B cell (primary cell): ENCODE measurements at regions not wholly inside any gene's neighbourhood (a gene's known extent, or its start where the extent isn't known, plus 50 kb on each side); places are given as distances from the start of the nearest gene placed in this dataset.

Experiments used
- ATAC-seq: fragments of 200-7000 bp; cut with Tn5 transposase; one replicate; pipeline ENCODE4 v1.10.0; 2021; ENCODE audit warnings: low read depth, mild to moderate bottlenecking, moderate number of reproducible peaks, moderate library complexity
- CTCF ChIA-PET: fragments of 350-600 bp; sonication (Branson Sonifier 250); formaldehyde crosslinking; loops from one replicate; lab custom pipeline; 2021; ENCODE audit warnings: antibody characterized with exemption, inconsistent platforms; lab: Charles Lee
- POLR2A ChIA-PET: fragments of 350-600 bp; sonication (Branson Sonifier 250); formaldehyde crosslinking; loops from one replicate; lab custom pipeline; 2021; ENCODE audit warnings: antibody characterized with exemption; lab: Charles Lee
- DNase-seq: peaks from one replicate; pipeline ENCODE4 v3.0.0; 2013
- H2AFZ ChIP-seq: 2 replicates; pipeline ENCODE4 v1.6.1; 2012; ENCODE audit warnings: mild to moderate bottlenecking, low read depth, low read length; ENCODE audit not compliant: insufficient read depth, poor library complexity, severe bottlenecking
- H3K27ac ChIP-seq, 2 donors: 1 replicate in 1 of 2; 2 replicates in 1 of 2; pipeline ENCODE4 v1.5.1; 2012 to 2013; ENCODE audit warnings: low read length in 2 of 2, mild to moderate bottlenecking in 2 of 2, moderate library complexity in 1 of 2
- H3K27me3 ChIP-seq, 4 experiments: fragments of 200-600 bp in 1 of 4; sonication (generic) in 1 of 4; replicated peaks in 1 of 4; 1 replicate in 2 of 4; 2 replicates in 2 of 4; pipeline versions ENCODE4 v1.6.1 to v1.7.0; 2013 to 2016; ENCODE audit warnings: low read length in 3 of 4, mild to moderate bottlenecking in 2 of 4, mixed read lengths in 1 of 4, moderate library complexity in 1 of 4; ENCODE audit not compliant: insufficient read depth in 4 of 4, control insufficient read depth in 3 of 4; ENCODE audit errors: control extremely low read depth in 1 of 4
- H3K36me3 ChIP-seq, 2 experiments: replicated peaks in 1 of 2; 1 replicate in 1 of 2; 2 replicates in 1 of 2; pipeline versions ENCODE4 v1.6.1 to v1.7.1; 2013; ENCODE audit warnings: low read length in 1 of 2; ENCODE audit not compliant: insufficient read depth in 2 of 2, control insufficient read depth in 1 of 2; ENCODE audit errors: control extremely low read depth in 1 of 2, extremely low read depth in 1 of 2
- H3K4me1 ChIP-seq, 2 donors: fragments of 200-600 bp in 1 of 2; sonication (generic) in 1 of 2; 1 replicate in 1 of 2; 2 replicates in 1 of 2; pipeline versions ENCODE4 v1.5.1 to v1.6.1; 2013 to 2017; ENCODE audit warnings: low read length in 2 of 2; ENCODE audit not compliant: control insufficient read depth in 2 of 2, insufficient read depth in 2 of 2
- H3K4me2 ChIP-seq: replicated peaks from 2 replicates; pipeline ENCODE3; 2012; ENCODE audit warnings: mild to moderate bottlenecking, low read depth, low read length; ENCODE audit not compliant: poor library complexity, severe bottlenecking
- H3K4me3 ChIP-seq, 5 experiments: fragments of 200-600 bp in 1 of 5; sonication (generic) in 1 of 5; 1 replicate in 3 of 5; 2 replicates in 2 of 5; pipeline versions ENCODE4 v1.5.1 to v1.7.0; 2011 to 2016; ENCODE audit warnings: low read length in 4 of 5, mild to moderate bottlenecking in 4 of 5, low read depth in 2 of 5, control low read depth in 1 of 5, moderate library complexity in 1 of 5; ENCODE audit not compliant: insufficient read depth in 1 of 5; ENCODE audit errors: control extremely low read depth in 1 of 5, extremely low read depth in 1 of 5
- H3K79me2 ChIP-seq: fragments of 200-600 bp; sonication (generic); one replicate; pipeline ENCODE4 v1.6.0; 2016; ENCODE audit warnings: low read length; ENCODE audit not compliant: control insufficient read depth, insufficient read depth
- H3K9ac ChIP-seq: fragments of 200-600 bp; sonication (generic); 2 replicates; pipeline ENCODE4 v1.6.1; 2017; ENCODE audit warnings: mild to moderate bottlenecking, low read length, moderate library complexity
- H3K9me3 ChIP-seq, 3 donors: one replicate each; pipeline versions ENCODE4 v1.6.1 to v1.7.1; 2013; ENCODE audit warnings: low read length in 2 of 3; ENCODE audit not compliant: control insufficient read depth in 2 of 3, insufficient read depth in 1 of 3; ENCODE audit errors: control extremely low read depth in 1 of 3
- H4K20me1 ChIP-seq: 2 replicates; pipeline ENCODE4 v1.6.0; 2012; ENCODE audit warnings: mild to moderate bottlenecking, low read length; ENCODE audit not compliant: insufficient read depth, control insufficient read depth, poor library complexity, severe bottlenecking
- H3K27ac Mint-ChIP-seq: one replicate; pipeline ENCODE4 v1.8.0; 2021; ENCODE audit warnings: mixed read lengths
- H3K27me3 Mint-ChIP-seq: one replicate; pipeline ENCODE4 v1.8.0; 2021; ENCODE audit warnings: mixed read lengths
- H3K4me1 Mint-ChIP-seq: one replicate; pipeline ENCODE4 v1.8.0; 2021; ENCODE audit warnings: mixed read lengths
- H3K4me3 Mint-ChIP-seq: one replicate; pipeline ENCODE4 v1.8.0; 2021; ENCODE audit warnings: mixed read lengths
- H3K9me3 Mint-ChIP-seq: one replicate; pipeline ENCODE4 v1.8.0; 2022; ENCODE audit warnings: mixed read lengths; ENCODE audit not compliant: insufficient read depth
- CTCF ChIP-seq: fragments of 200-600 bp; IDR thresholded peaks from one replicate; pipeline ENCODE4 v1.8.0; 2022; ENCODE audit warnings: antibody characterized with exemption, mild to moderate bottlenecking
- EZH2 ChIP-seq: IDR thresholded peaks from 2 replicates; pipeline ENCODE4 v1.6.1; 2012; ENCODE audit warnings: borderline replicate concordance, low read depth, mild to moderate bottlenecking, moderate library complexity, low read length; ENCODE audit not compliant: insufficient read depth, poor library complexity, severe bottlenecking
- whole genome bisulfite sequencing: methylation state at CpG from one replicate; pipeline ENCODE4 v1.1.5; 2013; ENCODE audit warnings: missing lambda C conversion rate; ENCODE audit not compliant: insufficient coverage; 5-methylcytosine and 5-hydroxymethylcytosine counted together
- intact Hi-C: fragments of 100-400 bp; cut with micrococcal nuclease; formaldehyde crosslinking; loops from one replicate; pipeline ENCODE4 v1.10.0; 2022

GRCh38 chr6:22432060-22432459, 135.2 kb upstream of the PRL start:
- Mint-ChIP-seq H3K27me3 (no peaks in the 10 kb centered on the region), H3K9me3 (no peaks in the 10 kb centered on the region), H3K4me1 (no peaks in the 10 kb centered on the region), H3K4me3 (no peak overlapping the region), H3K27ac (no peak overlapping the region)
- Histone ChIP-seq H3K9ac (no peak overlapping the region), H3K79me2 (no peaks in the 10 kb centered on the region), H3K36me3 (no peaks in the 10 kb centered on the region), H2AFZ (no peak overlapping the region), H3K27me3 (no peaks in the 10 kb centered on the region), H3K27ac (no peak overlapping the region), H3K4me2 (no peak overlapping the region), H4K20me1 (no peaks in the 10 kb centered on the region), H3K9me3 (no peaks in the 10 kb centered on the region), H3K4me1 (no peaks in the 10 kb centered on the region), H3K4me3 (no peak overlapping the region)
- ChIA-PET CTCF (no interaction called here), POLR2A (no interaction called here)
- intact Hi-C loops: no loop called here
- WGBS: 100% methylated on average over 1 of the region's 2 CpGs
- no peak for DNase-seq
- ATAC-seq: no peak
- TF ChIP-seq CTCF (no peak), EZH2 (no peak)

- ChIA-PET CTCF (no interaction called here), POLR2A (no interaction called here)
- no peak overlapping the region for H3K4me2 ChIP-seq
- no peak for DNase-seq
- no peaks in the 10 kb centered on the region for H3K4me1 ChIP-seq
- H3K27ac Mint-ChIP-seq: no peak overlapping the region
- H3K9me3 Mint-ChIP-seq: no peaks in the 10 kb centered on the region
- H3K36me3 ChIP-seq: no peaks in the 10 kb centered on the region
- no peak overlapping the region for H2AFZ ChIP-seq
- 100% methylated on average over 3 of the region's 6 CpGs for WGBS
- H3K27me3 Mint-ChIP-seq: no peaks in the 10 kb centered on the region
- H3K27ac ChIP-seq: no peak overlapping the region
- no peak for ATAC-seq
- H3K27me3 ChIP-seq: no peaks in the 10 kb centered on the region
- H3K4me3 ChIP-seq: no peak overlapping the region
- no peak overlapping the region for H3K9ac ChIP-seq
- no peaks in the 10 kb centered on the region for H3K79me2 ChIP-seq
- H4K20me1 ChIP-seq: no peaks in the 10 kb centered on the region
- intact Hi-C loops: no loop called here
- TF ChIP-seq CTCF (no peak), EZH2 (no peak)
- no peaks in the 10 kb centered on the region for H3K4me1 Mint-ChIP-seq
- H3K4me3 Mint-ChIP-seq: no peak overlapping the region
- H3K9me3 ChIP-seq: no peaks in the 10 kb centered on the region
Measured at GRCh38 chr6:22433745-22434144, 135.6 kb upstream of the HDGFL1 start.
